ENCODE measurements at regions not wholly inside any gene's neighbourhood (a gene's known extent, or its start where the extent isn't known, plus 50 kb on each side); places are given as distances from the start of the nearest gene placed in this dataset.
"Not testable (repeated sequence)": the region's sequence is repeated elsewhere in the genome, so short reads cannot be mapped to it uniquely, and the experiment has no call there.

DNA sequence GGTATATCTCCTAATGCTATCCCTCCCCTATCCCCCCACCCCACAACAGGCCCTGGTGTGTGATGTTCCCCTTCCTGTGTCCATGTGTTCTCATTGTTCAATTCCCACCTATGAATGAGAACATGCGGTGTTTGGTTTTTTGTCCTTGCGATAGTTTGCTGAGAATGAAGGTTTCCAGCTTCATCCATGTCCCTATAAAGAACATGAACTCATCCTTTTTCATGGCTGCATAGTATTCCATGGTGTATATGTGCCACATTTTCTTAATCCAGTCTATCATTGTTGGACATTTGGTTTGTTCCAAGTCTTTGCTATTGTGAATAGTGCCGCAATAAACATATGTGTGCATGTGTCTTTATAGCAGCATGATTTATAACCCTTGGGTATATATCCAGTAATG lies 77.7 kb upstream of the CXCL13 start:
- TF ChIP-seq CTCF, POLR2AphosphoS5, POLR2A (IDR thresholded peaks at IDR 0.05): not testable (repeated sequence)
